ENCODE measurements at regions not wholly inside any gene's neighbourhood (a gene's known extent, or its start where the extent isn't known, plus 50 kb on each side); places are given as distances from the start of the nearest gene placed in this dataset.

DNA sequence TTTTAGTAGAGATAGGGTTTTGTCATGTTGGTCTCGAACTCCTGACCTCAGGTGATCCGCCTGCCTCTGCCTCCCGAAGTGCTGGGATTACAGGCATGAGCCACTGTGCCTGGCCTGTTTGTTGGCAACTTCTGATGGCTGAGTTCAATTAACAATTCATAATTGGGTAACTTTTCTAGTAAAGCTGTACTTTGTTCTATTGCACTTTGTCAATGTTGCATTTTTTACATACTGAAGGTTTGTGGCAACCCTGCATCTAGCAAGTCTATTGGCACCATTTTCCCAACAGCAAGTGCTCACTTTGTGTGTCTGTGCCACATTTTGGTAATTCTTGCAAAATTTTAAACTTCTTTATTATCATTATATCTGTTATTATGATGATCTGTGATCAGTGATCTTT lies 64.5 kb upstream of the USP24 start:
- no peak overlapping the region for H3K4me3 ChIP-seq (replicated peaks in 1 of 3; ENCODE audit: insufficient read depth in 1 of 3, low read depth in 2 of 3, low read length in 3 of 3)
- DNase-seq (ENCODE audit: low spot score), result no peak
- POLR2A ChIA-PET, result no interaction called here
- H4K20me1 ChIP-seq (ENCODE audit: insufficient read depth, low read length), result no peaks in the 10 kb centered on the region
- peaks cover 41% of the 10 kb centered on the region for H3K4me1 ChIP-seq (ENCODE audit: insufficient read depth, low read length)
- no peak overlapping the region for H2AFZ ChIP-seq (ENCODE audit: low read length)
- no peaks in the 10 kb centered on the region for H3K36me3 ChIP-seq (replicated peaks in 1 of 2; ENCODE audit: control insufficient read depth in 1 of 2, insufficient read depth in 2 of 2, low read length in 2 of 2)
- no peak overlapping the region for H3K4me2 ChIP-seq (ENCODE audit: low read depth, low read length)
- ATAC-seq, result no peak
- no peaks in the 10 kb centered on the region for H3K9me3 ChIP-seq (ENCODE audit: low read length)
- CTCF ChIA-PET (ENCODE audit: low intra/inter-chr PET ratio, low total read pairs), result no interaction called here
- BruUV-seq (replicated peaks), result no TSS peak
- in situ Hi-C loops (cut with HindIII; ENCODE audit: extremely low pct_ligation_motif_present, low pct_unique_long_range_greater_than_20kb), result loop anchor here (5.0 to 10.0 kb wide), 5 partner anchors 137 to 1535 kb away; partner anchors contain the start of gene FYB2
- no peak overlapping the region for H3K9ac ChIP-seq (ENCODE audit: insufficient read depth, low read depth, low read length)
- WGBS (ENCODE audit: low lambda C conversion rate), result 12% methylated on average over 3 of the region's 3 CpGs
- H3K27me3 ChIP-seq (ENCODE audit: control insufficient read depth in 1 of 2, insufficient read depth in 2 of 2, low read length in 2 of 2), result no peaks in the 10 kb centered on the region
- FAIRE-seq, result no peak
- H3K79me2 ChIP-seq (ENCODE audit: insufficient read depth, low read length), result no peaks in the 10 kb centered on the region
- H3K27ac ChIP-seq (ENCODE audit: extremely low read length, insufficient read depth, low read length), result no peak overlapping the region
- intact Hi-C loops (cut with micrococcal nuclease; ENCODE audit: unreplicated experiment), result loop anchor here (10.0 kb wide), 1 partner anchor 205 kb away; no protein-coding TSS in a partner anchor
- TF ChIP-seq HOXA5 (CRISPR knock-in tag; IDR thresholded peaks at IDR 0.05) (no peak), CEBPB (IDR thresholded peaks at IDR 0.05; ENCODE audit: borderline replicate concordance, low read depth, low read length) (peak; percentile 13; the same call in 1 of the 2 replicates), ZMAT3 (CRISPR knock-in tag; conservative IDR thresholded peaks at IDR 0.05) (no peak), SETDB1 (CRISPR knock-in tag; IDR thresholded peaks at IDR 0.05; ENCODE audit: borderline replicate concordance) (no peak), SRF (IDR thresholded peaks at IDR 0.05; ENCODE audit: low read depth, low read length) (no peak), MAFK (conservative IDR thresholded peaks at IDR 0.05 in 1 of 2, IDR thresholded peaks at IDR 0.05 in 1 of 2; ENCODE audit: low read length in 2 of 2) (peak in 1 of 2 experiments; percentile 38; a peak in 1 of 4 replicates)
- TF ChIP-seq, protein P1, sequence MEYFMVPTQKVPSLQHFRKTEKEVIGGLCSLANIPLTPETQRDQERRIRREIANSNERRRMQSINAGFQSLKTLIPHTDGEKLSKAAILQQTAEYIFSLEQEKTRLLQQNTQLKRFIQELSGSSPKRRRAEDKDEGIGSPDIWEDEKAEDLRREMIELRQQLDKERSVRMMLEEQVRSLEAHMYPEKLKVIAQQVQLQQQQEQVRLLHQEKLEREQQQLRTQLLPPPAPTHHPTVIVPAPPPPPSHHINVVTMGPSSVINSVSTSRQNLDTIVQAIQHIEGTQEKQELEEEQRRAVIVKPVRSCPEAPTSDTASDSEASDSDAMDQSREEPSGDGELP (IDR thresholded peaks at IDR 0.05; ENCODE audit: borderline replicate concordance, low read depth), result no peak
- TF ChIP-seq, protein P2, sequence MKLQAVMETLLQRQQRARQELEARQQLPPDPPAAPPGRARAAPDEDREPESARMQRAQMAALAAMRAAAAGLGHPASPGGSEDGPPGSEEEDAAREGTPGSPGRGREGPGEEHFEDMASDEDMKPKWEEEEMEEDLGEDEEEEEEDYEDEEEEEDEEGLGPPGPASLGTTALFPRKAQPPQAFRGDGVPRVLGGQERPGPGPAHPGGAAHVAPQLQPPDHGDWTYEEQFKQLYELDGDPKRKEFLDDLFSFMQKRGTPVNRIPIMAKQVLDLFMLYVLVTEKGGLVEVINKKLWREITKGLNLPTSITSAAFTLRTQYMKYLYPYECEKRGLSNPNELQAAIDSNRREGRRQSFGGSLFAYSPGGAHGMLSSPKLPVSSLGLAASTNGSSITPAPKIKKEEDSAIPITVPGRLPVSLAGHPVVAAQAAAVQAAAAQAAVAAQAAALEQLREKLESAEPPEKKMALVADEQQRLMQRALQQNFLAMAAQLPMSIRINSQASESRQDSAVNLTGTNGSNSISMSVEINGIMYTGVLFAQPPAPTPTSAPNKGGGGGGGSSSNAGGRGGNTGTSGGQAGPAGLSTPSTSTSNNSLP (IDR thresholded peaks at IDR 0.05; ENCODE audit: low read depth, low read length), result 0 out of 2 replicates have a peak, but pooled peaks have one; percentile 9
